Epidermal melanocyte (primary cell): ENCODE measurements at regions not wholly inside any gene's neighbourhood (a gene's known extent, or its start where the extent isn't known, plus 50 kb on each side); places are given as distances from the start of the nearest gene placed in this dataset.
"Not testable (repeated sequence)": the region's sequence is repeated elsewhere in the genome, so short reads cannot be mapped to it uniquely, and the experiment has no call there.

Experiments used
- DNase-seq: peaks from one replicate; pipeline ENCODE4 v3.0.0; 2011; ENCODE audit warnings: low spot score; ENCODE audit not compliant: insufficient read length

GRCh38 chr11:42960521-42961088, 351.2 kb upstream of the API5 start:
- DNase-seq, result no peak

GRCh38 chr11:42967653-42968052, 344.1 kb upstream of the API5 start:
- DNase-seq, result no peak

GRCh38 chr11:42972741-42973140, 339.1 kb upstream of the API5 start:
- DNase-seq, result no peak

- no peak for DNase-seq
Observed at GRCh38 chr11:42974510-42975179, 337.2 kb upstream of the API5 start.

DNA sequence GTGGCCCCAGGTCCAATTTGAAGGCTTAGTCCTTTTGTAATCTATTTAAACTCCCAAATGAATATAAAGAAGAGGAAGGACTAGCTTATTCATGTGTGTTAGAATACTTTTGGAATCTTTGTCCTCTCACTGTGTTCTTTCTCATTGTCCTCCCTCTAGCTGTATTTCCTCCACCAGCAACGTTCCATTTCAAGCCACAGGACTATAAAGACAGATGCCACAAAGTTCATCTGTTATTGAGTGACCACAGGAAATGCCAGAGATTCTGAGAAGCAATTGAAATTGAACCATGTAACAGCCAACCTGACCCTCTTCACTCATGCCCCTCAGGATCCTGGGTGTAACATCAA, 336.6 kb upstream of the API5 start:
- DNase-seq, result no peak

DNA sequence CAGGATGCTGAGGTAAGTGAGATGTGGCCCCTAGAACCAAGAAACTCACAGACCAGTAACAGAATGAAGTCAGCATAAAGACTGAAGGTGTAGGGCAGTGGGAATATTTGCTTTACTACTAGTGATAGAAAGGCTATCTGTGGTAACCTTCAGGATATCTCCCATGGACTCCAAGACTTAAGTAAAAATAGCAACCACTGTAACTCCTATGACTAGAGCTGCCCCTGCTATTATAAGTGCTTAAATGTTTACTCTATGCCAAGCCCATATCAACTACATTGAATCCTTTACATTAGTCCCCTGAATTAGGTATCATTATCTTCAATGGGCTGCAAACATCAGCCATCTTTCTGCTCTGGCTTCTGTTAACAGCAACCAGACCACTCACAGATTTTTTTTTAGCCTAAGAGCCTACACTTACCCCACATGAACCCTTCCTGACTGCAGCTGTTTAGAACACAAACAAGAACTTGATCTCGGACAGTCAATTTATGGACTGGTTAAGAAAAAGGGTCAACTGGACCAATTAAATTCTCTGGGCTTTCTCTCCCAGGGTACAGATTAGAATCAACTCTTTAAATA, 335.1 kb upstream of the API5 start:
- DNase-seq, result no peak

DNA sequence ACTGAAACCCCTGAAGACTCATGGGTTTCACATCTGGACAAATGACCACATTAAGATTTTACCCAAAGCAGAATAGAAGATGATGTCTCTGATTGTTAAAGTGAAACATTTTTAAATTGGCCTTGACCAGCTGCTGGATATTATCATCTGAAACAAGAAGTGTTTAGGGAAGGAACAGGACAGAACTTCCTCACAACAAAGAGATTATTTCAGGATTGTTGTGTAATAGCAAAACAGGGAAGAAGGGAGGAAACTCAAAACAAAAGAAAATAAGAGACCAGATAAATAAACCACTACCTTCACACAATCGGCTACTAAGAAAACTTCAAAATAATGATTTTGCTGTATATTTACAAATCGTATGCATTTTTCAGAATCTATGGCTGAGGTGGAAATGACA, 319.2 kb upstream of the API5 start:
- no peak for DNase-seq

DNA sequence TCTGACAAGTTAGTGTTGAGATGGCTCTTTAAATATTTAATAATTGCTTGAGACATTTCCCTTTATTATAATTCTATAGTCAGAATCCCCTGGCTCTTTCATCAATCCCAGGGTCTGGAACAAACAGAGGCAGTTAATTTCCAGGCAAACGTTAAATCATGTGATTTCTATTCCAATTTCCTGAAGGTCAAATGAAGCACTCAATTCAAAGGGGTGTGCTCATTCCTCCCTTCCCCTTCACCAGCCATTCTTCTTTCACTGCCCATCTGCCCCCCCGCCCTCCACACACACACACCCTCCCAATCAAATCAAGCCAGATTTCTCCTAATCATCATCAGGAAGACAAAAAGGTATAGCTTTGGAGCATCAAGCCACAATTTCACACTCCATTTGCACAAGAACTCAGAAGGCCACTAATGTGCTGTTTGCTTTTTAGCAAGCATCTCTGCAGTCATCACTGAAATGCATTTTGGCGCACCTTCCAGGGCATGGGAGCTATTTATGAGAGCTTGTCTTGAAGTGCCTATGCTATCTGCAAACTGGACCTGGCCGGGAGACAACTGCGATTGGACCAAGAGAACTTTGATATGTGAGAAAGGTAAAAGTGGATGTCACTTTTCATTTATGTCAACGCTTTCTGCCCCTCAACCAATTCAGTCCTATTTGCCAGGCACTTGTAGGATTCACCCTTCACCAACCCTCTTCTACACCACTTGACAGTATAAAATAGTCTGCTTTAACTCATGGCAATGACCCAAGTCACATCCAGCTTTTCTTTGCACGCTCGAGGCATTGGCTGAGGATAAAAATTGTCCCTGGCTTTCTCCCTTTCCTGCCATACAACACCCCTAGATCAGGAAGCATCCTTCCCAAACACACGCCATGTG, 315.1 kb upstream of the API5 start:
- DNase-seq, result no peak

DNA sequence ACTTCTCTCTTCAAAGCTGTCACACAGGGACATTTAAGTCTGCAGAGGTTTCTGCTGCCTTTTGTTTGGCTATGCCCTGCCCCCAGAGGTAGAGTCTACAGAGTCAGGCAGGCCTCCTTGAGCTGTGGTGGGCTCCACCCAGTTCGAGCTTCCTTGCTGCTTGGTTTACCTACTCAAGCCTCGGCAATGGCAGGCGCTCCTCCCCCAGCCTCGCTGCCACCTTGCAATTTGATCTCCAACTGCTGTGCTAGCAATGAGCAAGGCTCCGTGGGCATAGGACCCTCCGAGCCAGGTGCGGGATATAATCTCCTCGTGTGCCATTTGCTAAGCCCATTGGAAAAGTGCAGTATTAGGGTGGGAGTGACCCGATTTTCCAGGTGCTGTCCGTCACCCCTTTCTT, 306.9 kb upstream of the API5 start:
- DNase-seq, result not testable (repeated sequence)

DNA sequence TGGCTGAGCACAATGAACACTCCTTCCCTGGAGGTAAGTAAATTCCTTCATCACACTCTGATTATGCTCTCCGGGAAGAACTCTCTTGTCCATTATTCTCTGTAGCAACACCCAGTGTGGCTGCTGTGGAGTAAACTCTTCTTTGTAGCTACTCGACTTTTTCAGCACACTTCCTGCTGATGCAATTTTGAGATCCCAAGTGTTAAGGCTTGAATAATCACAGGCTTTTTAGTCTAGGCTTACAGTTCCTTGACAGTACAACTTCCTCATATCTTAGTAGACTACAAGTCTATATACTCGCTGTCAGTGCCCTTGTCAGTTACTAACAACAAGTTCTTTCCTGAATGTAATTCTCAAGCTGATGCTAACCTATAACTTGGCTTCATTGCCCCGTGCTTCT, 301.8 kb upstream of the API5 start:
- DNase-seq, result no peak

GRCh38 chr11:43012606-43013005, 299.2 kb upstream of the API5 start:
- DNase-seq, result no peak

DNA sequence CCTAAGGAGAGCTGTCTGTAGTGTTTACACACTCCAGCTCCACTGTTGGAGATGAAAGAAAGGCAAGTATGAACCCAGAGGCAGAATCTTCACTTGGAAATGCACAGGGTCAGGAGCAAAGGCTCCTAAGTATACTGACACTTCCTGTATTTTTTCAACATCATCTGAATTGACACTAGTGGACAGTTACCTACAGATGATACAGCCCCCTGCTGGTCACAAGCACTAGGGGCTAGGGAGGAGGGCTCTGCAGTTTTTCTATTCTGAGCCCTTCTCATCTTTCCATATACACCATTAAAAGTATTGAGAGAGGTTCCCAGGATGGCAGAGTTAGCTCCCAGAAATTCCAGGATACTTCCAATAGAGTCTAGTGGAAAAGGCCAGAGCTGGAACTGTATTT, 290.3 kb upstream of the API5 start:
- DNase-seq, result no peak

- DNase-seq, result no peak
Observed at GRCh38 chr11:43034341-43034740, 277.5 kb upstream of the API5 start.

DNA sequence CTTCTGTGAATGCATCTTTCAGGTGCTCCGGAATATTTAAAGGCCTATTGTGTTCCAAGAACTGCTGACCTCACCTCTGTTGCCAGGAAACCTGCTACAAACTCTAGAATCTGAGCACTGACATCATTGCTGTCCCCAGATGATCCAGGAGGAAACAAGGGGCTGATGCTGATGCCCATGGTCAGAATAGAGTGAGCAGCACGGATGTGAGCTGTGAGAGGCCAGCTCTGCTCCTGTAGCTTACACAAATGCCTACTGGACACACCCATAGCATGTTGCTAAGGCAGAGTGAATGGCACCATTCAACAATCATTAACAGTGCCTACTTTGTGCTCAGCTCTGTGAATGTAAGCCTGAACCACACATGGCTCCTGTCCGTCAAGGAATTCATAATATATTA, 276.7 kb upstream of the API5 start:
- DNase-seq, result no peak

GRCh38 chr11:43053638-43054412, 258.0 kb upstream of the API5 start:
- DNase-seq, result no peak

DNA sequence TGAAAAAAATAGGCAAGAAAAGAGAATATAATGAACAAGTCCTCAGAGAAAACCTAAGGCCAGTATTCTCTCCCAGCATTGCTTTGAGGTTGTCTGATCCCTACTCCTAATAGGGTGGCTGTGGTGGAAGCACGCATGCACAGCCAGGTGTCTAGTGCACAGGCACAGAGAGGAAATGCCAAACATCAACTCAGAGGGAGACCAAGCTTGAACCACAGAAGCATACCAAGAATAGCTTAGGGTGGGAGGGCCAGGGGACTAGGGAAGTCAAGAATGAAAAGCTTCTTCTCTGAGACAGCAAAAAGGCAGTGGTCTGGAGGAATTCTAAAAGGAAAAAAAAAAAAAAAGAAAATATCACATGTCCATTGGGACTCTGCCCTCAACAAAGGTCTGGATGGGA, 244.1 kb upstream of the API5 start:
- DNase-seq, result no peak

DNA sequence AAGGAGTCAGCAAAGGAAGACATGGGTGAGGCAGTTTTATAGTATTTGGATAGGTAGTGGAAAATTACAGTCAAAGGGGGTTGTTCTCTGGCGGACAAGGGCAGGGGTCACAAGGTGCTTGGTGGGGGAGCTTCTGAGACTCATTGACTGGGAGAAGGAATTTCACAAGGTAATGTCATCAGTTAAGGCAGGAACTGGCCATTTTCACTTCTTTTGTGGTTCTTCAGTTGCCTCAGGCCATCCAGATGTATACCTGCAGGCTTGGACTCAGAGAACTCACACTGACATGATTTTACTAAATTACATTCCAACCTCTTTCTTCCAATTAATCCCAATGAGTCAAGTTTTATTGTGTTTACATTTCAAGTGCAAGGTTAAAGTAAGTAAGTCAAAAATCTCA, 240.5 kb upstream of the API5 start:
- DNase-seq, result no peak

DNA sequence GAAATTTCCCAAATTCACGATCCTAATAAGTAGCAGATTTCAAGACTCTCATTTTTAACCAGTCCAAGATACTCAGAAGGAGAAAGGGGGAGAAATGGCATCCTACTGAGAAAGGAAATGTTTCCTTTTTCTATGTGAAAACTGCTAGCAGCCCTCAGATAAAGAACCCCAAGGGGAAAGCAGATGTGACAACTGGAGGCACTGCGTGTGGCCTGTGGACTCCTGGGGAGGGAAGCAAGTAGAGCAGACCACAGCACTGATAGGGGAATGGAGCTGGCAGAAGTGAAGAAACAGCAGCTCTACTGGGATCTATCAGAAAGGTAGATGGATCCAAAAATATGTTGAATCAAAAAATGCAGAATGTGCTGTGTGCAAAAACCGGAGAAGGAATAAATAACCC, 239.7 kb upstream of the API5 start:
- DNase-seq, result no peak

DNA sequence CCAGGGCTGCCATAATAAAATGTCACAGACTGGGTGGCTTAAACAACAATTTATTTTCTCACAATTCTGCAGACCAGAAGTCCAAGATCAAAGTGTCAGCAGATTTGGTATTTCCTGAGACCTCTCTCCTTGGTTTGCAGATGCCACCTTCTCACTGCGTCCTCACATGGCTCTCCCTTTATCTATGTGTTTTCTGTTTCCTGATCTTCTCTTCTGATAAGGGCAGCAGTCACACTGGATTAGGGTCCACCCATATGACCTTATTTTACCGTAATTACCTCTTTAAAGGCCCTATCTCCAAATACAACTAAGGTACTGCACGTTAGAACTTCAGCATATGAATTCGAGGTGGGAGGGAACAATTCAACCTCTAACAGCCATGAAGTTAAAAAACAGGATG, 238.9 kb upstream of the API5 start:
- DNase-seq, result no peak

DNA sequence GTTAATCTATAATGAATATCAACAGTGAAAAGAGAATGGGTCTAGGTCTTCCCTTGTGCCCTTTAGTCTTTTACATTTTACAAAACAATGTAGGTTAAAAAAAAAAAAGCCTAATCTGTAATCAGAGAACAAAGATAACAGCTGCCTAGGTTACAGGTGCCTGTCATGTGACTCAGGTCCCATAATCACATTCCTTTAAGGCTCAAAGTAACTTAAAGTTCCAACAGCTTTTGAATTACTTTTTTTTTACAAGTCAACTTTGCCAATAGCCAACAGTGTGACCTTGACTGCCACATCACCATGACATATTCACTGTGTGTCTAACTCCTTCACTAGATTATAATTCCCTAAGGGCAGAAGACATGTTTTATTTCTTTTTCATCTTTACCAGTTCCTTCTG, 237.0 kb upstream of the API5 start:
- DNase-seq, result no peak

- DNase-seq, result no peak
Observed at GRCh38 chr11:43101113-43101512, 210.7 kb upstream of the API5 start.

DNA sequence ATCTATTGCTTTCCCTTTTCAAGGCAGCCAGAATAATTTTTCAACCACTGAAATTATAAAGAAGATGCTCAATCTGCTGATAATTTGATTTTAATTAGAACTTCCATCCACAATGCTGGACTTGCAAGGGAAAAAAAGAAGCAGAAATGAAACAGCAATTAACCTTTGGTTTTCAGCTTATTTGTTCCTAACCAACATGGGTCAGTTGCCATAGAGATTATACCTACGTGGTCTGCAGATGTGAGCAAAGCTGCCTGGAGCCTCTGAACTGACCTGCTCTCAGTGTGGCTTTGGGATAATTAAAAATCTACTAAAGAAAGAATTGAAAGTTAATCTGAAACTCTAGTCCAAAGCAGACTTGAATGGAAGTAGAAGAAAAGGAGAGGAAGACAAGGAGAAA, 195.7 kb upstream of the API5 start:
- DNase-seq, result no peak
